ENCODE measurements at regions not wholly inside any gene's neighbourhood (a gene's known extent, or its start where the extent isn't known, plus 50 kb on each side); places are given as distances from the start of the nearest gene placed in this dataset.

GRCh38 chr15:66931768-66932633, 133.4 kb upstream of the SMAD3 start:
- TF ChIP-seq NFRKB (IDR thresholded peaks at IDR 0.05) (no peak), HDGF (IDR thresholded peaks at IDR 0.05; ENCODE audit: borderline replicate concordance) (no peak), BHLHE40 (IDR thresholded peaks at IDR 0.05; ENCODE audit: borderline replicate concordance) (no peak), FOXM1 (IDR thresholded peaks at IDR 0.05; ENCODE audit: borderline replicate concordance) (no peak), ZNF384 (IDR thresholded peaks at IDR 0.05) (no peak), ARNT (IDR thresholded peaks at IDR 0.05) (no peak), L3MBTL2 (conservative IDR thresholded peaks at IDR 0.05) (no peak), ELF4 (IDR thresholded peaks at IDR 0.05) (no peak), FOXK2 (IDR thresholded peaks at IDR 0.05) (no peak), SP1 (IDR thresholded peaks at IDR 0.05) (no peak), FOXA1 (IDR thresholded peaks at IDR 0.05) (no peak), SUZ12 (IDR thresholded peaks at IDR 0.05) (no peak), TARDBP (IDR thresholded peaks at IDR 0.05) (no peak), LEF1 (IDR thresholded peaks at IDR 0.05; ENCODE audit: borderline replicate concordance) (no peak)
